Keratinocyte (primary cell): ENCODE measurements at regions not wholly inside any gene's neighbourhood (a gene's known extent, or its start where the extent isn't known, plus 50 kb on each side); places are given as distances from the start of the nearest gene placed in this dataset.

Experiments used
- DNase-seq: peaks from one replicate; pipeline ENCODE4 v3.0.0-alpha.2; 2011; ENCODE audit warnings: low read depth, missing footprints, low spot score
- FAIRE-seq: peaks from 2 replicates; lab custom pipeline; 2011; peaks lifted over from hg19 to GRCh38; lab: Jason Lieb, UNC
- H2AFZ ChIP-seq: 2 replicates; pipeline ENCODE4 v1.6.0; 2012; ENCODE audit warnings: low read length, control low read depth, inconsistent platforms; ENCODE audit not compliant: control insufficient read depth
- H3K27ac ChIP-seq: 2 replicates; pipeline ENCODE4 v1.5.1; 2011; ENCODE audit warnings: low read length; ENCODE audit not compliant: control insufficient read depth, insufficient read depth
- H3K27me3 ChIP-seq: 3 replicates; pipeline ENCODE4 v1.6.0; 2011; ENCODE audit warnings: low read length; ENCODE audit not compliant: control insufficient read depth, insufficient read depth; ENCODE audit errors: extremely low read depth
- H3K36me3 ChIP-seq, 2 experiments: 2 replicates in 1 of 2; 3 replicates in 1 of 2; pipeline ENCODE4 v1.5.1; 2011; ENCODE audit warnings: low read length in 2 of 2, mild to moderate bottlenecking in 1 of 2; ENCODE audit not compliant: control insufficient read depth in 2 of 2, insufficient read depth in 2 of 2; ENCODE audit errors: extremely low read depth in 1 of 2
- H3K4me1 ChIP-seq: 3 replicates; pipeline ENCODE4 v1.5.1; 2011; ENCODE audit warnings: low read length; ENCODE audit not compliant: control insufficient read depth, insufficient read depth; ENCODE audit errors: extremely low read depth
- H3K4me2 ChIP-seq: 3 replicates; pipeline ENCODE4 v1.6.0; 2011; ENCODE audit warnings: low read depth, low read length; ENCODE audit not compliant: control insufficient read depth, insufficient read depth; ENCODE audit errors: extremely low read depth
- H3K4me3 ChIP-seq, 3 experiments: fragments of 200-600 bp in 1 of 3; sonication (generic) in 1 of 3; 2 replicates in 2 of 3; 3 replicates in 1 of 3; pipeline ENCODE4 v1.5.1; 2011 to 2016; ENCODE audit warnings: low read length in 3 of 3, mild to moderate bottlenecking in 3 of 3, control low read depth in 2 of 3, inconsistent platforms in 1 of 3, low read depth in 1 of 3, mixed read lengths in 1 of 3, mixed run types in 1 of 3, moderate library complexity in 1 of 3; ENCODE audit not compliant: control insufficient read depth in 2 of 3, insufficient read depth in 2 of 3; ENCODE audit errors: extremely low read depth in 1 of 3
- H3K79me2 ChIP-seq: 2 replicates; pipeline ENCODE4 v1.6.0; 2012; ENCODE audit warnings: low read length; ENCODE audit not compliant: control insufficient read depth, insufficient read depth
- H3K9ac ChIP-seq: 3 replicates; pipeline ENCODE4 v1.6.0; 2011; ENCODE audit warnings: low read length; ENCODE audit not compliant: control insufficient read depth, insufficient read depth; ENCODE audit errors: extremely low read depth
- H3K9me1 ChIP-seq: 3 replicates; pipeline ENCODE4 v1.6.0; 2011; ENCODE audit warnings: low read length; ENCODE audit not compliant: control insufficient read depth, insufficient read depth; ENCODE audit errors: extremely low read depth
- H3K9me3 ChIP-seq: 2 replicates; pipeline ENCODE4 v1.5.1; 2012; ENCODE audit warnings: low read depth, low read length; ENCODE audit not compliant: control insufficient read depth
- H4K20me1 ChIP-seq: 3 replicates; pipeline ENCODE4 v1.6.0; 2011; ENCODE audit warnings: low read length; ENCODE audit not compliant: control insufficient read depth, insufficient read depth; ENCODE audit errors: extremely low read depth
- EZH2 ChIP-seq: IDR thresholded peaks from one replicate; pipeline ENCODE4 v1.6.1; 2012; ENCODE audit warnings: inconsistent platforms, mild to moderate bottlenecking, low read length, moderate library complexity
- dilution Hi-C: fragments of 300-500 bp; cut with MboI; formaldehyde crosslinking; loops from one replicate; pipeline ENCODE4 v1.7.0; 2020; ENCODE audit warnings: low sequenced_read_pairs; ENCODE audit not compliant: extremely low pct_ligation_motif_present
- TF ChIP-seq, protein P1 (sequence below), 3 experiments: IDR thresholded peaks in 1 of 3; conservative IDR thresholded peaks in 1 of 3; optimal IDR thresholded peaks in 1 of 3; 2 replicates in 2 of 3; 3 replicates in 1 of 3; pipeline versions ENCODE3 to v1.5.1; 2011; ENCODE audit warnings: low read length in 3 of 3, mild to moderate bottlenecking in 3 of 3, moderate library complexity in 2 of 3, control low read depth in 1 of 3, inconsistent platforms in 1 of 3; ENCODE audit not compliant: insufficient read depth in 2 of 3; ENCODE audit errors: extremely low read depth in 1 of 3

DNA sequence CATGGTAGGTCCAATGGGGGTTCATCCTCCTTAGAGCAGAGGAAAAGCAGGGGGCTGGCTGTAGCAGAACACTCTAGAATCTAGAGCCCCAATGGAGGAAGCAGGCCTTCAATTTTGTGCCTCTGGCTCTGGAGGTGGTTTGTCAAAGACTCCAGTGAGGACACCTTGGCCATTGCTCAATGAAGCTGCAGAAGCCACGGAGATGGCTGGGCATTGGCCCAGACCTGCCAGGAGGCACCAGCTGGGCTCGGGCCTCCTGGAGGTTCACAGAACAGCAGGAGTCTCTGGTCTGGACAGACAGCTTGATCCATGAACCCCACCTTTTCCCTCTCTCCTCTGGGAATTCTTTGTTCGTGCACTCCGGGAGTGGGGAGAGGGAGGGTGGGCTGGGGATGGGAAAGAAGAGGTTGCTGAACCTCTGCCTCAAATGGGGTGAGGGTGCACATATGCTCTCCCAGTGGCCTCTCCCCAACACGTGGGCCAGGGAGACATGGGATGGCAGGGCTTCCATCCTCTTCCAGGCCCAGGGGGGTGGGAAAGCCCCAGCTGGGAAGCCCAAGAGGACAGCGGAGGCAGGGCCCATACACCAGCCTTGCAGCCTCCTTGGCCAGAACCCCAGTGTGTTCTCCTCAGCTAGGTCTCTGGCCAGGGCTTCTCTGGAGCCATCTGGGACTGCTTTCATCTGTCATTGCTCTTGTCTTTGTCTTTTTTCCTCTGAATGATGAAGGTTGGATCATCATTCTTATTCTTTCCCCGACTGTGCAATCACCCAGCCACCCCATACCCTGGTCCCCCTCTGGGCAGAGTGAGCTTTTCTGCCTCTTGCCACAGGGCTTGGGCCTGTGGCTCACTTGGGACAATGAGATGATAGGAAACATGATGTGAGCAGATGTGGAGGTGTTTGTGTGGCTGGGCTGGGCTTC, 1019.4 kb downstream of the BRD1 start:
- H3K27me3 ChIP-seq = no peaks in the 10 kb centered on the region
- no peak overlapping the region for H3K4me2 ChIP-seq
- TF ChIP-seq, protein P1, sequence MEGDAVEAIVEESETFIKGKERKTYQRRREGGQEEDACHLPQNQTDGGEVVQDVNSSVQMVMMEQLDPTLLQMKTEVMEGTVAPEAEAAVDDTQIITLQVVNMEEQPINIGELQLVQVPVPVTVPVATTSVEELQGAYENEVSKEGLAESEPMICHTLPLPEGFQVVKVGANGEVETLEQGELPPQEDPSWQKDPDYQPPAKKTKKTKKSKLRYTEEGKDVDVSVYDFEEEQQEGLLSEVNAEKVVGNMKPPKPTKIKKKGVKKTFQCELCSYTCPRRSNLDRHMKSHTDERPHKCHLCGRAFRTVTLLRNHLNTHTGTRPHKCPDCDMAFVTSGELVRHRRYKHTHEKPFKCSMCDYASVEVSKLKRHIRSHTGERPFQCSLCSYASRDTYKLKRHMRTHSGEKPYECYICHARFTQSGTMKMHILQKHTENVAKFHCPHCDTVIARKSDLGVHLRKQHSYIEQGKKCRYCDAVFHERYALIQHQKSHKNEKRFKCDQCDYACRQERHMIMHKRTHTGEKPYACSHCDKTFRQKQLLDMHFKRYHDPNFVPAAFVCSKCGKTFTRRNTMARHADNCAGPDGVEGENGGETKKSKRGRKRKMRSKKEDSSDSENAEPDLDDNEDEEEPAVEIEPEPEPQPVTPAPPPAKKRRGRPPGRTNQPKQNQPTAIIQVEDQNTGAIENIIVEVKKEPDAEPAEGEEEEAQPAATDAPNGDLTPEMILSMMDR (optimal IDR thresholded peaks at IDR 0.05 in 1 of 3, IDR thresholded peaks at IDR 0.05 in 1 of 3, conservative IDR thresholded peaks at IDR 0.05 in 1 of 3; ENCODE audit: extremely low read depth in 1 of 3, insufficient read depth in 2 of 3, low read length in 3 of 3) = no peak
- TF ChIP-seq EZH2 = no peak
- H3K27ac ChIP-seq = no peak overlapping the region
- H3K36me3 ChIP-seq = no peaks in the 10 kb centered on the region
- H2AFZ ChIP-seq = no peak overlapping the region
- no peaks in the 10 kb centered on the region for H4K20me1 ChIP-seq
- dilution Hi-C loops = no loop called here
- no peaks in the 10 kb centered on the region for H3K9me1 ChIP-seq
- H3K4me1 ChIP-seq = no peaks in the 10 kb centered on the region
- no peak for DNase-seq
- no peak for FAIRE-seq
- no peak overlapping the region for H3K4me3 ChIP-seq
- no peaks in the 10 kb centered on the region for H3K79me2 ChIP-seq
- peaks cover 17% of the 10 kb centered on the region for H3K9me3 ChIP-seq
- no peak overlapping the region for H3K9ac ChIP-seq

DNA sequence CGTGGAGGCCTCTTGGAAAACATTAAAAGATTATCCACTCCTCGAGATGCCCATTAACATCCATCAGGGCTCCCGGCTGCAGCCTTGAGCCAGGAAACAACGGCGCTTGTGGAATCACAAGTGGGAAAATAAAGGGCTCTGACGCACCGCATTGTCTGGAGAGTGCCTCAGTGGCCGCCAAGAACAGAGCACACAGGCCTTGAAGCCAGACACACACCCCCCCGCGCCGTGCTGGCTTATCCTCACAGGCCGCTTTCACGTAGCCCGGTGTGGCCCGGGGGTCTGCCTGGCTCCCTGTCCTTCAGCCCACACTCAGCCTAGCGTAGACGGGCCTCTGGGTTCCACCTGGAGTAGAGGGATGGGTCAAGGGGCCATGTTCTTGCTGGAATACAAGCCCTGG, 1020.5 kb downstream of the BRD1 start:
- Histone ChIP-seq H3K4me3 (no peak overlapping the region), H4K20me1 (no peaks in the 10 kb centered on the region), H3K9me1 (no peaks in the 10 kb centered on the region), H3K9ac (no peak overlapping the region), H3K79me2 (no peaks in the 10 kb centered on the region), H3K9me3 (peaks cover 19% of the 10 kb centered on the region), H3K4me2 (no peak overlapping the region), H3K36me3 (no peaks in the 10 kb centered on the region), H3K4me1 (no peaks in the 10 kb centered on the region), H3K27ac (no peak overlapping the region), H3K27me3 (no peaks in the 10 kb centered on the region), H2AFZ (no peak overlapping the region)
- DNase-seq (no peak), FAIRE-seq (no peak)
- no peak for TF ChIP-seq EZH2
- TF ChIP-seq, protein P1 (optimal IDR thresholded peaks at IDR 0.05 in 1 of 3, IDR thresholded peaks at IDR 0.05 in 1 of 3, conservative IDR thresholded peaks at IDR 0.05 in 1 of 3; ENCODE audit: extremely low read depth in 1 of 3, insufficient read depth in 2 of 3, low read length in 3 of 3) = no peak
- dilution Hi-C loops = no loop called here
